HepG2 (cell line): ENCODE measurements at regions not wholly inside any gene's neighbourhood (a gene's known extent, or its start where the extent isn't known, plus 50 kb on each side); places are given as distances from the start of the nearest gene placed in this dataset.

Experiments
- ATAC-seq: fragments of 200-7000 bp; cut with Tn5 transposase; 3 replicates; pipeline ENCODE4 v1.9.1; 2020; ENCODE audit warnings: mild to moderate bottlenecking, moderate library complexity
- BruUV-seq: library from RNA; stranded (reverse); fragments of 400-500 nt; replicated peaks from 2 replicates; lab custom pipeline; 2021; lab: Mats Ljungman, UMichigan
- CTCF ChIA-PET: fragments of 300-600 bp; formaldehyde crosslinking; extraction: SDS; loops from one replicate; lab custom pipeline; 2021; ENCODE audit warnings: low total read pairs, inconsistent platforms, low intra/inter-chr PET ratio; lab: Yijun Ruan, JAX
- POLR2A ChIA-PET: fragments of 350-600 bp; sonication (Branson Sonifier 250); formaldehyde crosslinking; loops from one replicate; lab custom pipeline; 2020; ENCODE audit warnings: antibody characterized with exemption, inconsistent platforms; lab: Yijun Ruan, JAX
- DNase-seq: peaks from one replicate; pipeline ENCODE4 v3.0.0-alpha.2; 2015; ENCODE audit warnings: low spot score
- FAIRE-seq: peaks from 3 replicates; lab custom pipeline; 2011; peaks lifted over from hg19 to GRCh38; lab: Jason Lieb, UNC
- H2AFZ ChIP-seq: one replicate; pipeline ENCODE4 v1.6.1; 2011; ENCODE audit warnings: low read length, inconsistent platforms
- H3K27ac ChIP-seq: fragments of 300-600 bp; 3 replicates; pipeline ENCODE4 v1.8.0; 2011; ENCODE audit warnings: mixed run types, mild to moderate bottlenecking, mixed read lengths, low read length, inconsistent platforms; ENCODE audit not compliant: insufficient read depth; ENCODE audit errors: extremely low read length
- H3K27me3 ChIP-seq, 2 experiments: fragments of 200-600 bp in 1 of 2; 2 replicates in 1 of 2; 3 replicates in 1 of 2; pipeline versions ENCODE4 v1.6.0 to v1.8.0; 2011; ENCODE audit warnings: low read length in 2 of 2, mild to moderate bottlenecking in 2 of 2, moderate library complexity in 2 of 2, inconsistent platforms in 1 of 2; ENCODE audit not compliant: insufficient read depth in 2 of 2, control insufficient read depth in 1 of 2
- H3K36me3 ChIP-seq, 2 experiments: fragments of 200-600 bp in 1 of 2; replicated peaks in 1 of 2; 2 replicates in 1 of 2; 3 replicates in 1 of 2; pipeline versions ENCODE4 v1.5.1 to v1.8.0; 2011; ENCODE audit warnings: low read length in 2 of 2, inconsistent platforms in 1 of 2; ENCODE audit not compliant: insufficient read depth in 2 of 2, control insufficient read depth in 1 of 2
- H3K4me1 ChIP-seq: 2 replicates; pipeline ENCODE4 v1.5.1; 2012; ENCODE audit warnings: low read length, inconsistent platforms; ENCODE audit not compliant: insufficient read depth
- H3K4me2 ChIP-seq: 2 replicates; pipeline ENCODE4 v1.6.0; 2011; ENCODE audit warnings: low read depth, low read length, inconsistent platforms
- H3K4me3 ChIP-seq, 3 experiments: fragments of 200-600 bp in 1 of 3; sonication (generic), shearing (Covaris generic) in 1 of 3; replicated peaks in 1 of 3; 2 replicates each; pipeline ENCODE4 v1.5.1; 2011 to 2016; ENCODE audit warnings: low read length in 3 of 3, inconsistent platforms in 2 of 3, low read depth in 2 of 3, mild to moderate bottlenecking in 2 of 3, control low read depth in 1 of 3, mixed read lengths in 1 of 3; ENCODE audit not compliant: insufficient read depth in 1 of 3
- H3K79me2 ChIP-seq: one replicate; pipeline ENCODE4 v1.6.1; 2011; ENCODE audit warnings: low read length, inconsistent platforms; ENCODE audit not compliant: insufficient read depth
- H3K9ac ChIP-seq: 2 replicates; pipeline ENCODE4 v1.6.0; 2011; ENCODE audit warnings: mild to moderate bottlenecking, low read depth, low read length, inconsistent platforms; ENCODE audit not compliant: insufficient read depth
- H3K9me3 ChIP-seq: 2 replicates; pipeline ENCODE4 v1.5.1; 2012; ENCODE audit warnings: mild to moderate bottlenecking, low read length
- H4K20me1 ChIP-seq: 2 replicates; pipeline ENCODE4 v1.6.0; 2011; ENCODE audit warnings: inconsistent platforms, mild to moderate bottlenecking, low read length, moderate library complexity; ENCODE audit not compliant: insufficient read depth
- FOXA1 ChIP-seq, 2 experiments: fragments of 450-650 bp in 1 of 2; sonication (generic) in 1 of 2; formaldehyde crosslinking in 1 of 2; IDR thresholded peaks; 2 replicates each; pipeline versions ENCODE4 v1.4.0 to v1.6.1; 2016 to 2020; ENCODE audit warnings: missing genetic modification reagents in 1 of 2
- HOXD1 ChIP-seq: sonication (generic); formaldehyde crosslinking; IDR thresholded peaks from 2 replicates; pipeline ENCODE4 v1.5.0; 2020; ENCODE audit warnings: missing genetic modification reagents
- ISL2 ChIP-seq: sonication (generic); formaldehyde crosslinking; IDR thresholded peaks from 2 replicates; pipeline ENCODE4 v1.5.0; 2020; ENCODE audit warnings: missing genetic modification reagents
- KLF6 ChIP-seq: IDR thresholded peaks from 2 replicates; pipeline ENCODE4 v1.8.0; 2016; ENCODE audit warnings: missing biosample characterization, missing genetic modification reagents
- NFKBIZ ChIP-seq: IDR thresholded peaks from 2 replicates; pipeline ENCODE4 v1.6.1; 2018; ENCODE audit warnings: missing genetic modification reagents, missing compliant biosample characterization
- RFX3 ChIP-seq: IDR thresholded peaks from 2 replicates; pipeline ENCODE4 v1.6.1; 2016; ENCODE audit warnings: missing biosample characterization, missing genetic modification reagents
- RORA ChIP-seq: sonication (generic); formaldehyde crosslinking; IDR thresholded peaks from 2 replicates; pipeline ENCODE4 v1.5.0; 2020; ENCODE audit warnings: mild to moderate bottlenecking, missing genetic modification reagents, moderate library complexity
- SP4 ChIP-seq: sonication (generic); formaldehyde crosslinking; IDR thresholded peaks from 2 replicates; pipeline ENCODE4 v1.8.1; 2023; ENCODE audit warnings: mild to moderate bottlenecking, missing genetic modification reagents
- TSC22D2 ChIP-seq: sonication (generic); formaldehyde crosslinking; IDR thresholded peaks from 2 replicates; pipeline ENCODE4 v1.5.1; 2020; ENCODE audit warnings: missing genetic modification reagents, mild to moderate bottlenecking, borderline replicate concordance
- ZC3H4 ChIP-seq: sonication (generic); formaldehyde crosslinking; IDR thresholded peaks from 2 replicates; pipeline ENCODE4 v1.4.0; 2020; ENCODE audit warnings: missing genetic modification reagents, borderline replicate concordance
- ZNF333 ChIP-seq: sonication (generic); formaldehyde crosslinking; IDR thresholded peaks from 2 replicates; pipeline ENCODE4 v1.4.0; 2020; ENCODE audit warnings: mild to moderate bottlenecking, missing genetic modification reagents, borderline replicate concordance
- ZNF431 ChIP-seq: sonication (generic); formaldehyde crosslinking; IDR thresholded peaks from 2 replicates; pipeline ENCODE4 v1.9.0; 2022; ENCODE audit warnings: missing genetic modification reagents, low read depth, mild to moderate bottlenecking, borderline replicate concordance
- ZNF484 ChIP-seq: sonication (generic); formaldehyde crosslinking; IDR thresholded peaks from 2 replicates; pipeline ENCODE4 v1.5.1; 2020; ENCODE audit warnings: mild to moderate bottlenecking, low read depth, missing genetic modification reagents, borderline replicate concordance
- ZNF780A ChIP-seq: sonication (generic); formaldehyde crosslinking; IDR thresholded peaks from 2 replicates; pipeline ENCODE4 v1.8.0; 2022; ENCODE audit warnings: mild to moderate bottlenecking, missing genetic modification reagents, moderate library complexity
- WGBS: methylation state at CpG from one replicate; pipeline ENCODE4 v1.1.6; 2017; ENCODE audit warnings: low lambda C conversion rate; 5-methylcytosine and 5-hydroxymethylcytosine counted together
- in situ Hi-C: cut with HindIII; loops from 2 replicates; pipeline ENCODE4 v1.10.0; 2017; ENCODE audit warnings: low pct_unique_long_range_greater_than_20kb; ENCODE audit not compliant: extremely low pct_ligation_motif_present
- intact Hi-C: fragments of 100-400 bp; cut with micrococcal nuclease; formaldehyde crosslinking; loops from one replicate; pipeline ENCODE4 v1.10.0; 2022; ENCODE audit not compliant: unreplicated experiment
- TF ChIP-seq, protein P1 (sequence below): sonication (generic); formaldehyde crosslinking; conservative IDR thresholded peaks from 2 replicates; pipeline ENCODE4 v1.8.0; 2022; ENCODE audit warnings: missing genetic modification reagents
- TF ChIP-seq, protein P2 (sequence below): sonication (generic); formaldehyde crosslinking; IDR thresholded peaks from 2 replicates; pipeline ENCODE4 v1.4.0; 2020; ENCODE audit warnings: missing genetic modification reagents
- TF ChIP-seq, protein P3 (sequence below): sonication (generic); formaldehyde crosslinking; IDR thresholded peaks from 2 replicates; pipeline ENCODE4 v1.4.0; 2020; ENCODE audit warnings: missing genetic modification reagents

DNA sequence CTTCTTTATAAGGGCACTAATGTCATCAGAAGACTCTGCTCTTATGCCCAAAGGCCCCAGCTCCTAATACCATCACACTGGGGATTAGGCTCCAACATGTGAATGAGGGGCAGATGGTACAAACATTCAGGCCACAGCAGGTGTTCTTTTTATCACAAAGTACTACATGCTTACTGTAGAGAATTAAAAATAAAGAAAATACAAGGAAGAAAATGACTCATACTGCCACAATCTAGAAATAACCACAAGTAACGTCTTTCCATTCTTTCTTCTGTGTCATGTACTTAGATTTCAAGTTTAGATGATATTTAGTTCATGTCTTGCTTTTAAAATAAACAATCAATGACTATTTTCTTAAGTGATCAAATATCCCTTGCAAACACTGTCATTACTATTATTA lies 100.3 kb upstream of the NEDD4L start:
- POLR2A ChIA-PET = no interaction called here
- no peak overlapping the region for H3K4me3 ChIP-seq
- BruUV-seq = no TSS peak
- no peak for DNase-seq
- ATAC-seq = no peak
- H3K27ac ChIP-seq = no peak overlapping the region
- no peaks in the 10 kb centered on the region for H3K36me3 ChIP-seq
- no peaks in the 10 kb centered on the region for H3K9me3 ChIP-seq
- in situ Hi-C loops = no loop called here
- H3K4me1 ChIP-seq = no peaks in the 10 kb centered on the region
- no peak overlapping the region for H2AFZ ChIP-seq
- H4K20me1 ChIP-seq = no peaks in the 10 kb centered on the region
- no peak overlapping the region for H3K4me2 ChIP-seq
- CTCF ChIA-PET = no interaction called here
- peaks cover 0 to 19% of the 10 kb centered on the region in 2 experiments; a peak in 1 of 5 replicates for H3K27me3 ChIP-seq
- FAIRE-seq = no peak
- H3K79me2 ChIP-seq = no peaks in the 10 kb centered on the region
- intact Hi-C loops = no loop called here
- H3K9ac ChIP-seq = no peak overlapping the region
- WGBS = 3% methylated on average over 1 of the region's 1 CpG
- no peak for TF ChIP-seq ZNF431 (CRISPR knock-in tag)
- TF ChIP-seq ZC3H4 = no peak
- TF ChIP-seq ZNF484 (CRISPR knock-in tag) = no peak
- TF ChIP-seq RORA (CRISPR knock-in tag) = no peak
- TF ChIP-seq, protein P1, sequence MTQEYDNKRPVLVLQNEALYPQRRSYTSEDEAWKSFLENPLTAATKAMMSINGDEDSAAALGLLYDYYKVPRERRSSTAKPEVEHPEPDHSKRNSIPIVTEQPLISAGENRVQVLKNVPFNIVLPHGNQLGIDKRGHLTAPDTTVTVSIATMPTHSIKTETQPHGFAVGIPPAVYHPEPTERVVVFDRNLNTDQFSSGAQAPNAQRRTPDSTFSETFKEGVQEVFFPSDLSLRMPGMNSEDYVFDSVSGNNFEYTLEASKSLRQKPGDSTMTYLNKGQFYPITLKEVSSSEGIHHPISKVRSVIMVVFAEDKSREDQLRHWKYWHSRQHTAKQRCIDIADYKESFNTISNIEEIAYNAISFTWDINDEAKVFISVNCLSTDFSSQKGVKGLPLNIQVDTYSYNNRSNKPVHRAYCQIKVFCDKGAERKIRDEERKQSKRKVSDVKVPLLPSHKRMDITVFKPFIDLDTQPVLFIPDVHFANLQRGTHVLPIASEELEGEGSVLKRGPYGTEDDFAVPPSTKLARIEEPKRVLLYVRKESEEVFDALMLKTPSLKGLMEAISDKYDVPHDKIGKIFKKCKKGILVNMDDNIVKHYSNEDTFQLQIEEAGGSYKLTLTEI (CRISPR knock-in tag) = no peak
- TF ChIP-seq, protein P2, sequence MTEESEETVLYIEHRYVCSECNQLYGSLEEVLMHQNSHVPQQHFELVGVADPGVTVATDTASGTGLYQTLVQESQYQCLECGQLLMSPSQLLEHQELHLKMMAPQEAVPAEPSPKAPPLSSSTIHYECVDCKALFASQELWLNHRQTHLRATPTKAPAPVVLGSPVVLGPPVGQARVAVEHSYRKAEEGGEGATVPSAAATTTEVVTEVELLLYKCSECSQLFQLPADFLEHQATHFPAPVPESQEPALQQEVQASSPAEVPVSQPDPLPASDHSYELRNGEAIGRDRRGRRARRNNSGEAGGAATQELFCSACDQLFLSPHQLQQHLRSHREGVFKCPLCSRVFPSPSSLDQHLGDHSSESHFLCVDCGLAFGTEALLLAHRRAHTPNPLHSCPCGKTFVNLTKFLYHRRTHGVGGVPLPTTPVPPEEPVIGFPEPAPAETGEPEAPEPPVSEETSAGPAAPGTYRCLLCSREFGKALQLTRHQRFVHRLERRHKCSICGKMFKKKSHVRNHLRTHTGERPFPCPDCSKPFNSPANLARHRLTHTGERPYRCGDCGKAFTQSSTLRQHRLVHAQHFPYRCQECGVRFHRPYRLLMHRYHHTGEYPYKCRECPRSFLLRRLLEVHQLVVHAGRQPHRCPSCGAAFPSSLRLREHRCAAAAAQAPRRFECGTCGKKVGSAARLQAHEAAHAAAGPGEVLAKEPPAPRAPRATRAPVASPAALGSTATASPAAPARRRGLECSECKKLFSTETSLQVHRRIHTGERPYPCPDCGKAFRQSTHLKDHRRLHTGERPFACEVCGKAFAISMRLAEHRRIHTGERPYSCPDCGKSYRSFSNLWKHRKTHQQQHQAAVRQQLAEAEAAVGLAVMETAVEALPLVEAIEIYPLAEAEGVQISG (CRISPR knock-in tag) = no peak
- TF ChIP-seq KLF6 = no peak
- TF ChIP-seq FOXA1 (IDR thresholded peaks at IDR 0.05) = no peak
- no peak for TF ChIP-seq FOXA1 (CRISPR knock-in tag; IDR thresholded peaks at IDR 0.05)
- TF ChIP-seq HOXD1 (CRISPR knock-in tag) = no peak
- TF ChIP-seq, protein P3, sequence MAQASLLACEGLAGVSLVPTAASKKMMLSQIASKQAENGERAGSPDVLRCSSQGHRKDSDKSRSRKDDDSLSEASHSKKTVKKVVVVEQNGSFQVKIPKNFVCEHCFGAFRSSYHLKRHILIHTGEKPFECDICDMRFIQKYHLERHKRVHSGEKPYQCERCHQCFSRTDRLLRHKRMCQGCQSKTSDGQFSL (CRISPR knock-in tag) = no peak
- no peak for TF ChIP-seq ISL2 (CRISPR knock-in tag)
- TF ChIP-seq TSC22D2 (CRISPR knock-in tag) = no peak
- TF ChIP-seq NFKBIZ = no peak
- TF ChIP-seq RFX3 (CRISPR knock-in tag) = no peak
- TF ChIP-seq SP4 (CRISPR knock-in tag) = no peak
- no peak for TF ChIP-seq ZNF333 (CRISPR knock-in tag)
- no peak for TF ChIP-seq ZNF780A
